AG04449 (cell line): ENCODE measurements at regions not wholly inside any gene's neighbourhood (a gene's known extent, or its start where the extent isn't known, plus 50 kb on each side); places are given as distances from the start of the nearest gene placed in this dataset.

Source experiments
- CTCF ChIA-PET: fragments of 350-600 bp; formaldehyde crosslinking; extraction: SDS; loops from one replicate; lab custom pipeline; 2021; ENCODE audit warnings: antibody characterized with exemption; lab: Yijun Ruan, JAX
- POLR2A ChIA-PET: fragments of 400-600, 350-600 bp; formaldehyde crosslinking; extraction: SDS; loops from one replicate; lab custom pipeline; 2020; ENCODE audit warnings: antibody characterized with exemption, inconsistent platforms; lab: Yijun Ruan, JAX
- DNase-seq: peaks from one replicate; pipeline ENCODE4 v3.0.0-alpha.2; 2010; ENCODE audit warnings: low read depth, low spot score
- H3K4me3 ChIP-seq: 2 replicates; pipeline ENCODE4 v1.5.1; 2011; ENCODE audit warnings: low read depth, mild to moderate bottlenecking, control low read depth, low read length
- CTCF ChIP-seq: IDR thresholded peaks from one replicate; pipeline ENCODE4 v1.5.1; 2011; ENCODE audit warnings: mild to moderate bottlenecking, moderate library complexity, low read length, control low read depth, inconsistent platforms; ENCODE audit not compliant: insufficient read depth; ENCODE audit errors: missing control alignments

GRCh38 chr7:109190766-109191398 lies 621.2 kb downstream of the DNAJB9 start:
- TF ChIP-seq CTCF = no peak
- H3K4me3 ChIP-seq = no peak overlapping the region
- ChIA-PET POLR2A (no interaction called here), CTCF (no interaction called here)
- no peak for DNase-seq

- ChIA-PET CTCF (no interaction called here), POLR2A (no interaction called here)
- no peak overlapping the region for H3K4me3 ChIP-seq
- no peak for TF ChIP-seq CTCF
- DNase-seq = no peak
Observed at GRCh38 chr7:109206196-109206595, 636.5 kb downstream of the DNAJB9 start.

DNA sequence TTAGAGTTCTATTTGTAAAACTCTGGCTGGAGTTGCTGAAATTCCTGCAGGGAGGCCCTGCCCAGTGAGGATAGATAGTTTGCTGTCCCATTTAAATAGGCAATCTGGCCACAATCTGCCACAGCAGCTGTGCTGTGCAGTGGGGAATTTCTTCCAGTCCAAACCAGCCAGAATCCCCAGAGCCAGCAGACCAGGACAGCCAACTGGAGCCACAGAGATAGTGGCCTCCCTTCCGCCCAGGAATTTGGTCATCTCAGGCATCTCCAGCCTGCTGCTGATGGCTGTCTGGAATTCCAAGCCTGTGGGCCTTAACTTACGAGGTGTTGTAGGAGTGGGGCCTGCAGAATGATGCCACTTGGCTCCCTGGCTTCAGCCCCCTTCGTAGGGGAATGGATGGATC lies 643.4 kb downstream of the DNAJB9 start:
- TF ChIP-seq CTCF = no peak
- ChIA-PET CTCF (no interaction called here), POLR2A (no interaction called here)
- no peak for DNase-seq
- H3K4me3 ChIP-seq = no peak overlapping the region

DNA sequence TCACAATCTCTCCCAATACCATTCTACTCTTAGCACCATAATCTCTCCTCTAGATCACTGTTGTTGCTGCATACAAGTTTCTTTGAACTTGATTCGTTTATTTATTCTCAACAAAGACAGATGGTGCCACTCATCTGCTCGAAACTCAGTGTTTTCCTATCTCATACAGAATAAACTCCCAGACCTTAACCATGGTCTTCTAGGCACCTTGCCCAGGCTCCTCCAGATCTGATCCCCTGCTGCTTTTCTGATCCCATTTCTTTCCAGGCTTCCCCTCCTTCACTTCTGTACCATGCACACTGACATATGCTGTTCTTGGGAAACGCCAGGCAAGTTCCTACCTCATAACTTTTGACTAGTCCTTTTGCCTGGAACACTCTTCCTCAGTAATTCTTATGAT lies 645.7 kb downstream of the DNAJB9 start:
- POLR2A ChIA-PET = no interaction called here
- TF ChIP-seq CTCF = no peak
- DNase-seq = no peak
- H3K4me3 ChIP-seq = no peak overlapping the region
- CTCF ChIA-PET = no interaction called here

DNA sequence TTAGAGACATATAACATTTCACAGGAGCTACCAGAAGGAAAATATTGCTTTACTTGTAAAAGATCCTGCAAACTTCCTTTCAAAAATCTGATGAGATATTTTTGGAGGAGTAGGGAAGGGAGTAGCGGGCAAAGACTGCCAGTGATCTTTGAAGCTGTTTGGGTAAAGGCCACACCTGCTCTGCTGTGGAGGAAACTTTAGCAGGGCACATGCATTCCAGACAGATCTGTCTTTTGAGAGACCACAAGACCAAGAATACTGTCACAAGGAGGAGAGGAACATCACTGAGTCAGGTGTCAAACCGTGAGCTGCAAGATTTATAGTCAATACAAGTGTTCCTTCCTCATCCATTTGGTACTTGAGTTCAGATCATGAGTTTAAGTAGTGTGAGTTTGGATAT lies 654.4 kb downstream of the DNAJB9 start:
- no peak for TF ChIP-seq CTCF
- CTCF ChIA-PET = no interaction called here

GRCh38 chr7:109226699-109227098 lies 657.0 kb downstream of the DNAJB9 start:
- ChIA-PET POLR2A (no interaction called here), CTCF (no interaction called here)
- no peak overlapping the region for H3K4me3 ChIP-seq
- no peak for TF ChIP-seq CTCF
- no peak for DNase-seq

More for the DNA sequence above, 654.4 kb downstream of the DNAJB9 start:
- no peak overlapping the region for H3K4me3 ChIP-seq
- DNase-seq = no peak
- POLR2A ChIA-PET = no interaction called here
